ENCODE measurements at regions not wholly inside any gene's neighbourhood (a gene's known extent, or its start where the extent isn't known, plus 50 kb on each side); places are given as distances from the start of the nearest gene placed in this dataset.

- Mint-ChIP-seq H3K4me1 (no peaks in the 10 kb centered on the region), H3K27ac (no peak overlapping the region), H3K4me3 (no peak overlapping the region), H3K36me3 (no peaks in the 10 kb centered on the region), H3K9me3 (no peaks in the 10 kb centered on the region), H3K27me3 (peaks cover 2% of the 10 kb centered on the region)
Measured at GRCh38 chr15:38190501-38190900, 62.1 kb upstream of the SPRED1 start.

- H3K36me3 Mint-ChIP-seq, result no peaks in the 10 kb centered on the region
- no peaks in the 10 kb centered on the region for H3K4me1 Mint-ChIP-seq
- no peak overlapping the region for H3K27ac Mint-ChIP-seq
- H3K4me3 Mint-ChIP-seq, result no peak overlapping the region
- no peaks in the 10 kb centered on the region for H3K9me3 Mint-ChIP-seq
- H3K27me3 Mint-ChIP-seq, result peaks cover 6% of the 10 kb centered on the region
Measured at GRCh38 chr15:38192496-38192895, 60.1 kb upstream of the SPRED1 start.

- Mint-ChIP-seq H3K27me3 (peaks cover 6% of the 10 kb centered on the region), H3K27ac (no peak overlapping the region), H3K36me3 (no peaks in the 10 kb centered on the region), H3K9me3 (no peaks in the 10 kb centered on the region), H3K4me3 (no peak overlapping the region), H3K4me1 (no peaks in the 10 kb centered on the region)
Measured at GRCh38 chr15:38193496-38193895, 59.1 kb upstream of the SPRED1 start.

GRCh38 chr15:38195191-38195901 is 57.3 kb upstream of the SPRED1 start:
- peaks cover 12% of the 10 kb centered on the region for H3K27me3 Mint-ChIP-seq
- H3K4me1 Mint-ChIP-seq, result no peaks in the 10 kb centered on the region

GRCh38 chr15:38196076-38196475 is 56.6 kb upstream of the SPRED1 start:
- Mint-ChIP-seq H3K36me3 (no peaks in the 10 kb centered on the region), H3K27me3 (peaks cover 14% of the 10 kb centered on the region), H3K9me3 (no peaks in the 10 kb centered on the region), H3K4me1 (no peaks in the 10 kb centered on the region), H3K4me3 (no peak overlapping the region), H3K27ac (no peak overlapping the region)

More at GRCh38 chr15:38195191-38195901, 57.3 kb upstream of the SPRED1 start:
- no peaks in the 10 kb centered on the region for H3K9me3 Mint-ChIP-seq
- H3K4me3 Mint-ChIP-seq, result no peak overlapping the region
- H3K27ac Mint-ChIP-seq, result no peak overlapping the region
- H3K36me3 Mint-ChIP-seq, result no peaks in the 10 kb centered on the region

GRCh38 chr15:38197553-38197952 is 55.1 kb upstream of the SPRED1 start:
- Mint-ChIP-seq H3K27ac (no peak overlapping the region), H3K4me3 (no peak overlapping the region), H3K4me1 (no peaks in the 10 kb centered on the region), H3K36me3 (no peaks in the 10 kb centered on the region), H3K27me3 (peaks cover 20% of the 10 kb centered on the region), H3K9me3 (no peaks in the 10 kb centered on the region)

- H3K36me3 Mint-ChIP-seq, result no peaks in the 10 kb centered on the region
- H3K27me3 Mint-ChIP-seq, result peaks cover 27% of the 10 kb centered on the region
- H3K9me3 Mint-ChIP-seq, result peaks cover 4% of the 10 kb centered on the region
Measured at GRCh38 chr15:38201714-38202113, 50.9 kb upstream of the SPRED1 start.

GRCh38 chr15:38202361-38202760 is 50.3 kb upstream of the SPRED1 start:
- H3K36me3 Mint-ChIP-seq, result no peaks in the 10 kb centered on the region
- H3K27me3 Mint-ChIP-seq, result peaks cover 27% of the 10 kb centered on the region
- no peak overlapping the region for H3K4me3 Mint-ChIP-seq
- H3K9me3 Mint-ChIP-seq, result peaks cover 4% of the 10 kb centered on the region
- H3K4me1 Mint-ChIP-seq, result no peaks in the 10 kb centered on the region
- no peak overlapping the region for H3K27ac Mint-ChIP-seq

More at GRCh38 chr15:38201714-38202113, 50.9 kb upstream of the SPRED1 start:
- no peak overlapping the region for H3K27ac Mint-ChIP-seq
- H3K4me1 Mint-ChIP-seq, result no peaks in the 10 kb centered on the region
- H3K4me3 Mint-ChIP-seq, result no peak overlapping the region
